ENCODE measurements at regions not wholly inside any gene's neighbourhood (a gene's known extent, or its start where the extent isn't known, plus 50 kb on each side); places are given as distances from the start of the nearest gene placed in this dataset.

- DNase-seq (no peak), ATAC-seq (no peak)
- Histone ChIP-seq H3K4me1 (no peaks in the 10 kb centered on the region), H3K27me3 (no peaks in the 10 kb centered on the region), H3K4me3 (no peak overlapping the region), H3K36me3 (no peaks in the 10 kb centered on the region), H3K9me3 (no peaks in the 10 kb centered on the region), H3K27ac (no peak overlapping the region)
- intact Hi-C loops (cut with DNase I) = no loop called here
- no peak for TF ChIP-seq CTCF (IDR thresholded peaks at IDR 0.05)
Observed at GRCh38 chr3:153042088-153042487, 119.9 kb upstream of the RAP2B start.

GRCh38 chr3:153043729-153044328 lies 118.2 kb upstream of the RAP2B start:
- no peaks in the 10 kb centered on the region for H3K27me3 ChIP-seq
- intact Hi-C loops (cut with DNase I) = no loop called here
- no peaks in the 10 kb centered on the region for H3K4me1 ChIP-seq
- no peak for DNase-seq
- H3K4me3 ChIP-seq = no peak overlapping the region
- no peak overlapping the region for H3K27ac ChIP-seq
- TF ChIP-seq CTCF (IDR thresholded peaks at IDR 0.05) = no peak
- no peaks in the 10 kb centered on the region for H3K36me3 ChIP-seq
- no peaks in the 10 kb centered on the region for H3K9me3 ChIP-seq
- ATAC-seq = no peak

- no peak for TF ChIP-seq CTCF (IDR thresholded peaks at IDR 0.05)
- Histone ChIP-seq H3K9me3 (no peaks in the 10 kb centered on the region), H3K4me3 (no peak overlapping the region), H3K27me3 (no peaks in the 10 kb centered on the region), H3K4me1 (no peaks in the 10 kb centered on the region), H3K27ac (no peak overlapping the region), H3K36me3 (no peaks in the 10 kb centered on the region)
- DNase-seq (no peak), ATAC-seq (no peak)
- intact Hi-C loops (cut with DNase I) = no loop called here
Observed at GRCh38 chr3:153045150-153045549, 116.9 kb upstream of the RAP2B start.

GRCh38 chr3:153050978-153051377 lies 111.0 kb upstream of the RAP2B start:
- TF ChIP-seq CTCF (IDR thresholded peaks at IDR 0.05) = no peak
- H3K27ac ChIP-seq = no peak overlapping the region
- ATAC-seq = no peak
- intact Hi-C loops (cut with DNase I) = no loop called here
- no peaks in the 10 kb centered on the region for H3K9me3 ChIP-seq
- no peaks in the 10 kb centered on the region for H3K36me3 ChIP-seq
- DNase-seq = no peak
- H3K4me3 ChIP-seq = no peak overlapping the region
- no peaks in the 10 kb centered on the region for H3K27me3 ChIP-seq
- no peaks in the 10 kb centered on the region for H3K4me1 ChIP-seq

- Histone ChIP-seq H3K9me3 (no peaks in the 10 kb centered on the region), H3K4me1 (no peaks in the 10 kb centered on the region), H3K27ac (no peak overlapping the region), H3K36me3 (no peaks in the 10 kb centered on the region), H3K4me3 (no peak overlapping the region), H3K27me3 (no peaks in the 10 kb centered on the region)
- TF ChIP-seq CTCF (IDR thresholded peaks at IDR 0.05) = no peak
- DNase-seq (no peak), ATAC-seq (peak; percentile 39)
- intact Hi-C loops (cut with DNase I) = no loop called here
Observed at GRCh38 chr3:153051427-153052095, 110.5 kb upstream of the RAP2B start.

Measured in upper lobe of right lung (tissue), 1 donor.